Activated CD8-positive, alpha-beta T cell treated with anti-CD3 and anti-CD28 coated beads for 36 hours (primary cell): ENCODE measurements at regions not wholly inside any gene's neighbourhood (a gene's known extent, or its start where the extent isn't known, plus 50 kb on each side); places are given as distances from the start of the nearest gene placed in this dataset.

Experiments
- ATAC-seq: fragments of 200-7000 bp; cut with Tn5 transposase; one replicate; pipeline ENCODE4 v1.10.0; 2021; ENCODE audit warnings: mild to moderate bottlenecking, moderate library complexity
- CTCF ChIA-PET: fragments of 350-600 bp; sonication (Branson Sonifier 250); formaldehyde crosslinking; loops from one replicate; lab custom pipeline; 2021; ENCODE audit warnings: antibody characterized with exemption; lab: Charles Lee
- POLR2A ChIA-PET: fragments of 350-600 bp; sonication (Branson Sonifier 250); formaldehyde crosslinking; loops from one replicate; lab custom pipeline; 2021; ENCODE audit warnings: antibody characterized with exemption; lab: Charles Lee
- DNase-seq: peaks from one replicate; pipeline ENCODE4 v3.0.0-alpha.2; 2020
- H3K27ac Mint-ChIP-seq: one replicate; pipeline ENCODE4 v1.8.0; 2021; ENCODE audit warnings: mild to moderate bottlenecking, mixed read lengths
- H3K27me3 Mint-ChIP-seq: one replicate; pipeline ENCODE4 v1.8.0; 2021; ENCODE audit warnings: mixed read lengths
- H3K36me3 Mint-ChIP-seq: one replicate; pipeline ENCODE4 v1.8.0; 2021; ENCODE audit warnings: low read depth, mixed read lengths
- H3K4me1 Mint-ChIP-seq: one replicate; pipeline ENCODE4 v1.8.0; 2021; ENCODE audit warnings: low read depth, mixed read lengths
- H3K4me3 Mint-ChIP-seq: one replicate; pipeline ENCODE4 v1.8.0; 2021; ENCODE audit warnings: mild to moderate bottlenecking, moderate library complexity, mixed read lengths
- H3K9me3 Mint-ChIP-seq: one replicate; pipeline ENCODE4 v1.8.0; 2021; ENCODE audit warnings: mixed read lengths
- intact Hi-C: fragments of 100-400 bp; cut with micrococcal nuclease; formaldehyde crosslinking; loops from one replicate; pipeline ENCODE4 v1.10.0; 2022
- TF ChIP-seq, protein P1 (sequence below): fragments of 200-600 bp; IDR thresholded peaks from one replicate; pipeline ENCODE4 v1.8.0; 2022; ENCODE audit warnings: antibody characterized with exemption, mild to moderate bottlenecking

DNA sequence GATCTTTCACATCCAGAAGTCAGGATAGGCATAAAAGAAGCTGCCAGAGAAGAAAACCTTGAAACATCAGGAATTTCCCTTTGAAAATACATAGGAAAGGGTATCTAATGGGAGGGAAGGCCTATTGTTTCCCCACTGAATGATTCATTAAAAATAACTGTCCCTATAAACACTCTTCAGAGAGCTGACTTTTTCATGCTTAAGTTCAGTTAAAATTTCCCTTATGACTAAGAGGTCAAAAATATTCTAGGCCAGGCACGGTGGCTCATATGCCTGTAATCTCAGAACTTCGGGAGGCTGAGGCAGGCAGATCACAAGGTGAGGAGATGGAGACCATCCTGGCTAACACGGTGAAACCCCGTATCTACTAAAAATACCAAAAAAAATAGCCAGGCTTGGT is 499.5 kb downstream of the ENC1 start:
- H3K4me3 Mint-ChIP-seq = no peak overlapping the region
- ChIA-PET CTCF (no interaction called here), POLR2A (no interaction called here)
- peaks cover 9% of the 10 kb centered on the region for H3K27me3 Mint-ChIP-seq
- intact Hi-C loops = no loop called here
- H3K27ac Mint-ChIP-seq = no peak overlapping the region
- TF ChIP-seq, protein P1, sequence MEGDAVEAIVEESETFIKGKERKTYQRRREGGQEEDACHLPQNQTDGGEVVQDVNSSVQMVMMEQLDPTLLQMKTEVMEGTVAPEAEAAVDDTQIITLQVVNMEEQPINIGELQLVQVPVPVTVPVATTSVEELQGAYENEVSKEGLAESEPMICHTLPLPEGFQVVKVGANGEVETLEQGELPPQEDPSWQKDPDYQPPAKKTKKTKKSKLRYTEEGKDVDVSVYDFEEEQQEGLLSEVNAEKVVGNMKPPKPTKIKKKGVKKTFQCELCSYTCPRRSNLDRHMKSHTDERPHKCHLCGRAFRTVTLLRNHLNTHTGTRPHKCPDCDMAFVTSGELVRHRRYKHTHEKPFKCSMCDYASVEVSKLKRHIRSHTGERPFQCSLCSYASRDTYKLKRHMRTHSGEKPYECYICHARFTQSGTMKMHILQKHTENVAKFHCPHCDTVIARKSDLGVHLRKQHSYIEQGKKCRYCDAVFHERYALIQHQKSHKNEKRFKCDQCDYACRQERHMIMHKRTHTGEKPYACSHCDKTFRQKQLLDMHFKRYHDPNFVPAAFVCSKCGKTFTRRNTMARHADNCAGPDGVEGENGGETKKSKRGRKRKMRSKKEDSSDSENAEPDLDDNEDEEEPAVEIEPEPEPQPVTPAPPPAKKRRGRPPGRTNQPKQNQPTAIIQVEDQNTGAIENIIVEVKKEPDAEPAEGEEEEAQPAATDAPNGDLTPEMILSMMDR = no peak
- no peaks in the 10 kb centered on the region for H3K9me3 Mint-ChIP-seq
- no peaks in the 10 kb centered on the region for H3K4me1 Mint-ChIP-seq
- H3K36me3 Mint-ChIP-seq = no peaks in the 10 kb centered on the region
- DNase-seq = no peak
- no peak for ATAC-seq

- Mint-ChIP-seq H3K27ac (no peak overlapping the region), H3K4me1 (no peaks in the 10 kb centered on the region), H3K27me3 (peaks cover 12% of the 10 kb centered on the region), H3K4me3 (no peak overlapping the region), H3K36me3 (no peaks in the 10 kb centered on the region), H3K9me3 (no peaks in the 10 kb centered on the region)
- ChIA-PET POLR2A (no interaction called here), CTCF (no interaction called here)
- intact Hi-C loops = no loop called here
- no peak for ATAC-seq
- DNase-seq = no peak
- TF ChIP-seq, protein P1 = no peak
Observed at GRCh38 chr5:74140409-74140808, 500.1 kb downstream of the ENC1 start.

GRCh38 chr5:74139589-74139988 is 500.9 kb downstream of the ENC1 start:
- no peak overlapping the region for H3K27ac Mint-ChIP-seq
- no peaks in the 10 kb centered on the region for H3K9me3 Mint-ChIP-seq
- TF ChIP-seq, protein P1 = no peak
- no peak for ATAC-seq
- H3K27me3 Mint-ChIP-seq = peaks cover 12% of the 10 kb centered on the region
- H3K36me3 Mint-ChIP-seq = no peaks in the 10 kb centered on the region
- ChIA-PET POLR2A (no interaction called here), CTCF (no interaction called here)
- H3K4me3 Mint-ChIP-seq = no peak overlapping the region
- intact Hi-C loops = no loop called here
- DNase-seq = no peak
- no peaks in the 10 kb centered on the region for H3K4me1 Mint-ChIP-seq

- H3K27me3 Mint-ChIP-seq = peaks cover 10% of the 10 kb centered on the region
- CTCF ChIA-PET = no interaction called here
- POLR2A ChIA-PET = no interaction called here
Observed at GRCh38 chr5:74138721-74139120, 501.8 kb downstream of the ENC1 start.

GRCh38 chr5:74136276-74136825 is 504.2 kb downstream of the ENC1 start:
- Mint-ChIP-seq H3K9me3 (no peaks in the 10 kb centered on the region), H3K4me3 (no peak overlapping the region), H3K36me3 (no peaks in the 10 kb centered on the region), H3K27ac (no peak overlapping the region), H3K4me1 (no peaks in the 10 kb centered on the region), H3K27me3 (peaks cover 10% of the 10 kb centered on the region)
- DNase-seq (no peak), ATAC-seq (no peak)
- POLR2A ChIA-PET = no interaction called here
- intact Hi-C loops = no loop called here
- CTCF ChIA-PET = no interaction called here
- TF ChIP-seq, protein P1 = no peak

More at GRCh38 chr5:74138721-74139120, 501.8 kb downstream of the ENC1 start:
- TF ChIP-seq, protein P1 = no peak
- intact Hi-C loops = no loop called here
- no peak overlapping the region for H3K27ac Mint-ChIP-seq
- H3K4me3 Mint-ChIP-seq = no peak overlapping the region
- DNase-seq (no peak), ATAC-seq (no peak)
- no peaks in the 10 kb centered on the region for H3K4me1 Mint-ChIP-seq
- no peaks in the 10 kb centered on the region for H3K9me3 Mint-ChIP-seq
- H3K36me3 Mint-ChIP-seq = no peaks in the 10 kb centered on the region
